Neuronal stem cell (in vitro differentiated cells): ENCODE measurements at regions not wholly inside any gene's neighbourhood (a gene's known extent, or its start where the extent isn't known, plus 50 kb on each side); places are given as distances from the start of the nearest gene placed in this dataset.

ENCODE experiments used
- DNase-seq: peaks from one replicate; pipeline ENCODE4 v3.0.0-alpha.2; 2013; ENCODE audit warnings: low spot score
- H2AFZ ChIP-seq: one replicate; pipeline ENCODE4 v1.6.1; 2013; ENCODE audit warnings: mild to moderate bottlenecking, low read length, inconsistent platforms
- H2AK5ac ChIP-seq: 2 replicates; pipeline ENCODE4 v1.6.1; 2013; ENCODE audit warnings: low read depth, mild to moderate bottlenecking, inconsistent platforms, low read length, moderate library complexity, mixed read lengths
- H2BK120ac ChIP-seq: 2 replicates; pipeline ENCODE4 v1.6.1; 2013; ENCODE audit warnings: low read depth, mild to moderate bottlenecking, inconsistent platforms, low read length, moderate library complexity, mixed read lengths
- H2BK12ac ChIP-seq: one replicate; pipeline ENCODE4 v1.6.1; 2013; ENCODE audit warnings: low read length, inconsistent platforms
- H2BK15ac ChIP-seq: 2 replicates; pipeline ENCODE4 v1.6.1; 2013; ENCODE audit warnings: mild to moderate bottlenecking, low read length, inconsistent platforms, mixed read lengths
- H2BK5ac ChIP-seq: one replicate; pipeline ENCODE4 v1.6.1; 2013; ENCODE audit warnings: inconsistent platforms, mild to moderate bottlenecking, low read length, moderate library complexity
- H3K14ac ChIP-seq: one replicate; pipeline ENCODE4 v1.6.1; 2013; ENCODE audit warnings: low read length, inconsistent platforms
- H3K18ac ChIP-seq: 2 replicates; pipeline ENCODE4 v1.6.1; 2013; ENCODE audit warnings: low read length, inconsistent platforms
- H3K23ac ChIP-seq: 2 replicates; pipeline ENCODE4 v1.6.1; 2013; ENCODE audit warnings: low read depth, mild to moderate bottlenecking, mixed read lengths, low read length, inconsistent platforms; ENCODE audit not compliant: poor library complexity
- H3K27ac ChIP-seq: replicated peaks from 3 replicates; pipeline ENCODE4 v1.5.1; 2013; ENCODE audit warnings: low read length, inconsistent platforms
- H3K27me3 ChIP-seq, 3 experiments: 2 replicates each; pipeline ENCODE4 v1.6.1; 2013; ENCODE audit warnings: low read length in 3 of 3, mild to moderate bottlenecking in 2 of 3, inconsistent platforms in 1 of 3, low read depth in 1 of 3, mixed read lengths in 1 of 3, moderate library complexity in 1 of 3; ENCODE audit not compliant: control insufficient read depth in 3 of 3, insufficient read depth in 3 of 3
- H3K36me3 ChIP-seq, 2 donors: replicated peaks in 1 of 2; 2 replicates each; pipeline ENCODE4 v1.6.1; 2013; ENCODE audit warnings: low read length in 2 of 2; ENCODE audit not compliant: control insufficient read depth in 2 of 2, insufficient read depth in 2 of 2
- H3K4ac ChIP-seq: 2 replicates; pipeline ENCODE4 v1.6.1; 2013; ENCODE audit warnings: inconsistent platforms, mild to moderate bottlenecking, low read length, moderate library complexity
- H3K4me1 ChIP-seq, 2 donors: 1 replicate in 1 of 2; 2 replicates in 1 of 2; pipeline ENCODE4 v1.6.1; 2013; ENCODE audit warnings: low read length in 2 of 2, low read depth in 1 of 2; ENCODE audit not compliant: control insufficient read depth in 2 of 2, insufficient read depth in 1 of 2
- H3K4me2 ChIP-seq: one replicate; pipeline ENCODE4 v1.6.1; 2013; ENCODE audit warnings: mild to moderate bottlenecking, low read length, inconsistent platforms; ENCODE audit not compliant: insufficient read depth, poor library complexity, severe bottlenecking
- H3K4me3 ChIP-seq, 2 donors: 2 replicates each; pipeline ENCODE4 v1.5.1; 2013; ENCODE audit warnings: low read length in 2 of 2, mild to moderate bottlenecking in 2 of 2, inconsistent platforms in 1 of 2, moderate library complexity in 1 of 2
- H3K79me1 ChIP-seq: one replicate; pipeline ENCODE4 v1.6.1; 2013; ENCODE audit warnings: low read depth, mild to moderate bottlenecking, inconsistent platforms, low read length, moderate library complexity
- H3K9ac ChIP-seq: one replicate; pipeline ENCODE4 v1.6.1; 2013; ENCODE audit warnings: mild to moderate bottlenecking, low read depth, low read length, inconsistent platforms; ENCODE audit not compliant: poor library complexity
- H3K9me3 ChIP-seq, 2 donors: replicated peaks in 1 of 2; 2 replicates each; pipeline versions ENCODE3 to v1.6.1; 2013; ENCODE audit warnings: low read length in 2 of 2, mild to moderate bottlenecking in 2 of 2, inconsistent platforms in 1 of 2, low read depth in 1 of 2, mixed read lengths in 1 of 2, moderate library complexity in 1 of 2; ENCODE audit not compliant: control insufficient read depth in 2 of 2, insufficient read depth in 1 of 2
- H4K8ac ChIP-seq: one replicate; pipeline ENCODE4 v1.6.1; 2013; ENCODE audit warnings: low read depth, mild to moderate bottlenecking, inconsistent platforms, low read length, moderate library complexity
- H4K91ac ChIP-seq: one replicate; pipeline ENCODE4 v1.6.1; 2013; ENCODE audit warnings: low read length, low read depth, mild to moderate bottlenecking, inconsistent platforms; ENCODE audit not compliant: poor library complexity
- WGBS, 2 donors: extraction: QIAGEN DNeasy Blood & Tissue Kit; methylation state at CpG; one replicate each; pipeline ENCODE4 v1.1.7; 2013; ENCODE audit warnings: missing lambda C conversion rate in 2 of 2, mixed read lengths in 1 of 2; ENCODE audit not compliant: insufficient read length in 2 of 2, insufficient replicate concordance in 1 of 2; ENCODE audit errors: extremely low coverage in 2 of 2; 5-methylcytosine and 5-hydroxymethylcytosine counted together

GRCh38 chr2:115904516-115904915 is 1462.1 kb downstream of the DPP10 start:
- no peak for DNase-seq
- Histone ChIP-seq H2BK5ac (no peak overlapping the region), H2BK12ac (no peak overlapping the region), H2AK5ac (no peak overlapping the region), H2AFZ (no peak overlapping the region), H4K8ac (no peak overlapping the region), H2BK120ac (no peak overlapping the region), H3K23ac (no peak overlapping the region), H3K18ac (no peak overlapping the region), H3K9ac (no peak overlapping the region), H3K27me3 (no peaks in the 10 kb centered on the region), H3K9me3 (no peaks in the 10 kb centered on the region), H3K4me2 (no peak overlapping the region), H3K4ac (no peak overlapping the region), H3K4me3 (no peak overlapping the region), H3K4me1 (no peaks in the 10 kb centered on the region), H3K36me3 (no peaks in the 10 kb centered on the region), H2BK15ac (no peak overlapping the region), H3K14ac (no peak overlapping the region), H4K91ac (no peak overlapping the region), H3K79me1 (no peaks in the 10 kb centered on the region), H3K27ac (no peak overlapping the region)
- WGBS, 2 donors = no CpG with 5 or more reads among the region's 1 CpG

DNA sequence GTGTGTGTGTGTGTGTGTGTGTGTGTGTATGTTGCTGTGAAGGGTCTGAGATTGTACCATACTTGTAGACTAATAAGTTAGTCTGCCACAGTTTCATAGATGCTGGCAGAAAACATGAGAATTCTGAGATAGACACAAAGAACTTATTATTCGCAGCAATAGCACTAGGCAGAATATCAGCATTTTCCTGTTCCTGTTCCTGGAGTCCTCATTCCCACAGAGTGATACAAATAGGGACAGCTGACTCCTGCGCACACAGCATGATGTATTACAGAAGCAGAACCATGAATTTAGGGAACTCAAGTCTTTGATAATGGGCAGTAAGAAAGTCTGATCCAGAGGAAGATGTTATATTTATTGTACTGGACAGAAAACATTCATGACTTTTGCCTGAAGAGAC is 1466.3 kb downstream of the DPP10 start:
- Histone ChIP-seq H2BK120ac (no peak overlapping the region), H2BK5ac (no peak overlapping the region), H3K4me3 (no peak overlapping the region), H2BK12ac (no peak overlapping the region), H3K79me1 (no peaks in the 10 kb centered on the region), H4K8ac (no peak overlapping the region), H3K14ac (no peak overlapping the region), H4K91ac (no peak overlapping the region), H3K4ac (no peak overlapping the region), H2AK5ac (no peak overlapping the region), H3K23ac (no peak overlapping the region), H3K9ac (no peak overlapping the region), H2AFZ (no peak overlapping the region), H3K18ac (no peak overlapping the region), H3K27ac (no peak overlapping the region), H3K27me3 (no peaks in the 10 kb centered on the region), H3K4me2 (no peak overlapping the region), H3K9me3 (no peaks in the 10 kb centered on the region), H3K4me1 (no peaks in the 10 kb centered on the region), H2BK15ac (no peak overlapping the region), H3K36me3 (no peaks in the 10 kb centered on the region)
- DNase-seq = no peak
- WGBS, 2 donors = no CpG with 5 or more reads among the region's 2 CpGs

GRCh38 chr2:115910270-115910669 is 1467.8 kb downstream of the DPP10 start:
- Histone ChIP-seq H3K4me1 (no peaks in the 10 kb centered on the region), H3K36me3 (no peaks in the 10 kb centered on the region), H4K91ac (no peak overlapping the region), H2AK5ac (no peak overlapping the region), H3K79me1 (no peaks in the 10 kb centered on the region), H2BK120ac (no peak overlapping the region), H2AFZ (no peak overlapping the region), H3K9me3 (no peaks in the 10 kb centered on the region), H3K4me3 (no peak overlapping the region), H2BK15ac (no peak overlapping the region), H3K23ac (no peak overlapping the region), H3K9ac (no peak overlapping the region), H3K4me2 (no peak overlapping the region), H2BK12ac (no peak overlapping the region), H3K27me3 (no peaks in the 10 kb centered on the region), H2BK5ac (no peak overlapping the region), H3K18ac (no peak overlapping the region), H4K8ac (no peak overlapping the region), H3K4ac (no peak overlapping the region), H3K14ac (no peak overlapping the region), H3K27ac (no peak overlapping the region)
- DNase-seq = no peak
- no CpG with 5 or more reads among the region's 6 CpGs for WGBS, 2 donors

DNA sequence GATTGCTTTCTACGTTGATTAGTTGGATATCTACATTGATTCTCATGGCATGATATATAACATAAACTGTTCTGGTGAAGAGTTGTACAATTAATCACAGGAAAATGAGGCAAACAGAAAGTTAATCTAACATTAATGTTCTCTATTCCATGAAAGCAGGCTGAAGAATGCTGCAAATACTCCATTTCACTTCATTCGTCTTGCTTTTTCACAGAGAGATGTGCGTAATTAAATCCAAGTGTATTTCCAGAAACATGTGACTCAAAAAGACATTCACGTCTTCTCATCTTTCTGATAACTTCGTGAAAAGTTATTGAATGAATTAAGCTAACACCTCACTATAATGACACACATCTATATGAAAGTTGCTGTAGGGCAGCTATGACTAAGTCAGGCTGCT is 1471.5 kb downstream of the DPP10 start:
- H3K9me3 ChIP-seq = no peaks in the 10 kb centered on the region
- WGBS, 2 donors = 100% methylated on average over 1 of the region's 5 CpGs; no CpG with 5 or more reads in 1 of the 2 donors

More for the DNA sequence above, 1471.5 kb downstream of the DPP10 start:
- no peaks in the 10 kb centered on the region for H3K4me1 ChIP-seq
- H2BK15ac ChIP-seq = no peak overlapping the region
- H2AK5ac ChIP-seq = no peak overlapping the region
- H3K4ac ChIP-seq = no peak overlapping the region
- no peak overlapping the region for H3K4me2 ChIP-seq
- no peak overlapping the region for H3K23ac ChIP-seq
- no peaks in the 10 kb centered on the region for H3K36me3 ChIP-seq
- no peak overlapping the region for H3K18ac ChIP-seq
- DNase-seq = no peak
- H2BK12ac ChIP-seq = no peak overlapping the region
- H3K79me1 ChIP-seq = no peaks in the 10 kb centered on the region
- H2BK5ac ChIP-seq = no peak overlapping the region
- H2BK120ac ChIP-seq = no peak overlapping the region
- H3K9ac ChIP-seq = no peak overlapping the region
- H3K4me3 ChIP-seq = no peak overlapping the region
- no peak overlapping the region for H4K91ac ChIP-seq
- H3K14ac ChIP-seq = no peak overlapping the region
- no peaks in the 10 kb centered on the region for H3K27me3 ChIP-seq
- H3K27ac ChIP-seq = no peak overlapping the region
- H2AFZ ChIP-seq = no peak overlapping the region
- H4K8ac ChIP-seq = no peak overlapping the region
